ENCODE measurements at regions not wholly inside any gene's neighbourhood (a gene's known extent, or its start where the extent isn't known, plus 50 kb on each side); places are given as distances from the start of the nearest gene placed in this dataset.

DNA sequence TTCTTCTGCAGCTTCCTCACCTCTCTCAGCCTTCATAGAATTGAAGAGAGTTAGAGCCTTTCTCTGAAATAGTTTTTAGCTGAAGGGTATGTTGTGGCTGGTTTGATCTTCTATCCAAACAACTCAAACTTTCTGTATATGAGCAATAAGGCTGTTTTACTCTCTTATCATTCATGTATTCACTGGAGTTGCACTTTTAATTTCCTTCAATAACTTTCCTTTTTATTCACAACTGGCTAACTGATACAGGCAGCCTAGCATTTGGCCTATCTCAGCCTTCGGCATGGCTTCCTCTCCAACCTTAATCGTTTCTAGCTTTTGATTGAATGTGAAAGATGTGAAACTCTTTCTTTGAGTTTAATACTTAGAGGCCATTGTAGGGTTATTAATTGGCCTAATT is 109.3 kb downstream of the GTPBP8 start:
- Histone ChIP-seq H3K4me1 (replicated peaks in 1 of 2; ENCODE audit: control insufficient read depth in 2 of 2, insufficient read depth in 2 of 2, low read length in 2 of 2) (no peaks in the 10 kb centered on the region), H3K36me3 (ENCODE audit: control insufficient read depth, insufficient read depth, low read length) (no peaks in the 10 kb centered on the region), H3K4me3 (no peak overlapping the region), H3K27me3 (ENCODE audit: control insufficient read depth in 2 of 2, insufficient read depth in 2 of 2, low read length in 2 of 2) (peaks cover 0 to 5% of the 10 kb centered on the region in 2 experiments; a peak in 2 of 5 replicates), H3K4me2 (ENCODE audit: insufficient read depth, low read length) (no peak overlapping the region), H3K9me1 (ENCODE audit: control insufficient read depth, insufficient read depth, low read length) (no peaks in the 10 kb centered on the region), H3K27ac (ENCODE audit: extremely low read depth, low read depth, low read length) (no peak overlapping the region), H3K9me3 (replicated peaks; ENCODE audit: control insufficient read depth, insufficient read depth, low read depth, low read length) (no peaks in the 10 kb centered on the region), H3K9ac (ENCODE audit: insufficient read depth in 1 of 2, low read depth in 2 of 2, low read length in 2 of 2) (no peak overlapping the region), H3K79me2 (ENCODE audit: control insufficient read depth, insufficient read depth, low read length) (no peaks in the 10 kb centered on the region), H2AFZ (ENCODE audit: low read depth, low read length) (no peak overlapping the region), H4K20me1 (replicated peaks; ENCODE audit: control insufficient read depth, insufficient read depth, low read length) (no peaks in the 10 kb centered on the region)
- intact Hi-C loops (cut with micrococcal nuclease) (no loop called here), in situ Hi-C loops (cut with MboI) (no loop called here)
- WGBS (ENCODE audit: insufficient coverage, low coverage, missing lambda C conversion rate) = 0% methylated on average over 2 of the region's 2 CpGs
- CTCF ChIA-PET (ENCODE audit: low intra/inter-chr PET ratio) = no interaction called here
- POLR2A ChIA-PET = interaction anchor here (0.6 kb wide), 1 partner anchor 54 kb away, joined by 3 read pairs; no protein-coding TSS in a partner anchor
- FAIRE-seq (no peak), ATAC-seq (no peak), DNase-seq (ENCODE audit: extremely low read depth in 1 of 4, low spot score in 3 of 4) (no peak)
- BruUV-seq (replicated peaks) = no TSS peak
- TF ChIP-seq ZNF133 (CRISPR knock-in tag; IDR thresholded peaks at IDR 0.05) = no peak
- no peak for TF ChIP-seq NR2C2 (CRISPR knock-in tag; IDR thresholded peaks at IDR 0.05)
- TF ChIP-seq NR2C2 (tag; IDR thresholded peaks at IDR 0.05) = no peak
- no peak for TF ChIP-seq TSHZ1 (CRISPR knock-in tag; IDR thresholded peaks at IDR 0.05)
- TF ChIP-seq PRMT5 (CRISPR knock-in tag; IDR thresholded peaks at IDR 0.05) = no peak
- no peak for TF ChIP-seq MITF (IDR thresholded peaks at IDR 0.05)
- no peak for TF ChIP-seq MCM2 (IDR thresholded peaks at IDR 0.05; ENCODE audit: low read depth)
- no peak for TF ChIP-seq KLF6 (CRISPR knock-in tag; IDR thresholded peaks at IDR 0.05; ENCODE audit: borderline replicate concordance)
- TF ChIP-seq XRCC5 (IDR thresholded peaks at IDR 0.05; ENCODE audit: low read depth, low read length) = no peak
- no peak for TF ChIP-seq TARDBP (IDR thresholded peaks at IDR 0.05)
- TF ChIP-seq NFRKB (IDR thresholded peaks at IDR 0.05; ENCODE audit: low read depth) = no peak
- no peak for TF ChIP-seq E2F6 (IDR thresholded peaks at IDR 0.05; ENCODE audit: borderline replicate concordance in 1 of 2, extremely low read depth in 1 of 2, insufficient read depth in 1 of 2, insufficient read length in 1 of 2, low read depth in 1 of 2, low read length in 1 of 2, poor library complexity in 1 of 2, severe bottlenecking in 1 of 2)
- no peak for TF ChIP-seq ZNF561 (CRISPR knock-in tag; conservative IDR thresholded peaks at IDR 0.05)
- no peak for TF ChIP-seq BCOR (IDR thresholded peaks at IDR 0.05)
- TF ChIP-seq ZNF764 (CRISPR knock-in tag; IDR thresholded peaks at IDR 0.05; ENCODE audit: low read depth) = no peak
- no peak for TF ChIP-seq ARID1B (IDR thresholded peaks at IDR 0.05)
- TF ChIP-seq, protein P1, sequence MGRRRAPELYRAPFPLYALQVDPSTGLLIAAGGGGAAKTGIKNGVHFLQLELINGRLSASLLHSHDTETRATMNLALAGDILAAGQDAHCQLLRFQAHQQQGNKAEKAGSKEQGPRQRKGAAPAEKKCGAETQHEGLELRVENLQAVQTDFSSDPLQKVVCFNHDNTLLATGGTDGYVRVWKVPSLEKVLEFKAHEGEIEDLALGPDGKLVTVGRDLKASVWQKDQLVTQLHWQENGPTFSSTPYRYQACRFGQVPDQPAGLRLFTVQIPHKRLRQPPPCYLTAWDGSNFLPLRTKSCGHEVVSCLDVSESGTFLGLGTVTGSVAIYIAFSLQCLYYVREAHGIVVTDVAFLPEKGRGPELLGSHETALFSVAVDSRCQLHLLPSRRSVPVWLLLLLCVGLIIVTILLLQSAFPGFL (CRISPR knock-in tag; IDR thresholded peaks at IDR 0.05) = no peak

Measured in K562 (cell line).